OCI-LY7 (cell line): ENCODE measurements at regions not wholly inside any gene's neighbourhood (a gene's known extent, or its start where the extent isn't known, plus 50 kb on each side); places are given as distances from the start of the nearest gene placed in this dataset.

Source experiments
- CTCF ChIP-seq: fragments of 200-600 bp; sonication (generic); conservative IDR thresholded peaks from 2 replicates; pipeline ENCODE4 v1.5.1; 2014; ENCODE audit warnings: mild to moderate bottlenecking, antibody characterized with exemption, low read length, moderate library complexity, mixed read lengths
- EZH2phosphoT487 ChIP-seq: fragments of 200-600 bp; sonication (generic); IDR thresholded peaks from 2 replicates; pipeline ENCODE4 v1.6.1; 2018; ENCODE audit warnings: low read depth, borderline replicate concordance, mild to moderate bottlenecking, mixed run types, antibody characterized with exemption, low read length, moderate library complexity, mixed read lengths

GRCh38 chr6:147869201-147869600 lies 360.7 kb downstream of the SAMD5 start:
- TF ChIP-seq CTCF (no peak), EZH2phosphoT487 (no peak)
